ENCODE measurements at regions not wholly inside any gene's neighbourhood (a gene's known extent, or its start where the extent isn't known, plus 50 kb on each side); places are given as distances from the start of the nearest gene placed in this dataset.

DNA sequence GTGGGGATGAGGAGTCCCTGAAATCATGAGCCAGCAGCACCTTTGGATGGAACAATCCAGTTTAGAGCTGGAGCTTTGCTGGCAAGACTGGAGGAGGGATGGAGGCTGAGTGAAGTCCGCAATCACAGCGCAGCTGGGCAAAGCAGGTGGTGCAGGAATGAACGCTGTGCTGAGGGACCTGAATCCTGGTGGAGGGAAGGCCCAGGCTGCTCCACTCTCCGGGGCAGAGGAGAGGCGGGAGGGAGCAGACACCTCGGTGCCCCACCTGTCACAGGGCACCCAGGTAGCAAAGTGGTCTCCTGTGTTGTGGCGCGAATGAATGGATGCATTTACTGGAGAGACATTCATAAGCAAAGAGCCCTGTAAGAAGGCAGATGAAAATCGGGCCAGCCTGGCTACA lies 124.8 kb upstream of the ANO1 start:
- no peak for TF ChIP-seq PAX5 (IDR thresholded peaks at IDR 0.05; ENCODE audit: insufficient read depth, low read length, severe bottlenecking)
- FAIRE-seq = no peak

DNA sequence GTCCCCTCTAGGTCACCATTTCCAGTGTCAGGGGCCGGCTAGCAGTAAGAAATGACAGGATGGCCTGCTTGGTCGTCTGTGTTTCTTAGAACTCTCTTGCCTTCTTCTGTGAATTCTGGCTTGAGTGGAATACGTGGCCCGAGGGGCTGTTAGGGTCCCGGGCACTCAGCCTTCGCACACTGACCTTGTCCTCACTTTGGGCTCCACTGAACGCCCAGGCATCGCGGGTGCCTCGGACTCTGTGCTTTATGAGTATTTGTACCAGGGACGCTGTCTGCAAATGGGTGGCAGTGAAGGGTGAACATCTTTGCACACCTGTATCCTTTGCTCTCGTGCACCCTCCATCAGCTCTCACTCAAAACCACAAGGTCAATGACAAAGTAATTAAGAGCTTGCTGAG lies 123.4 kb upstream of the ANO1 start:
- FAIRE-seq (no peak), DNase-seq (ENCODE audit: insufficient read length, low spot score) (no peak)
- TF ChIP-seq POU2F2 (IDR thresholded peaks at IDR 0.05; ENCODE audit: low read depth, low read length) (no peak), PAX5 (IDR thresholded peaks at IDR 0.05; ENCODE audit: insufficient read depth, low read length, severe bottlenecking) (no peak), POLR2A (IDR thresholded peaks at IDR 0.05; ENCODE audit: low read depth, low read length) (no peak), POLR2AphosphoS5 (IDR thresholded peaks at IDR 0.05; ENCODE audit: low read depth, low read length) (no peak), TAF1 (IDR thresholded peaks at IDR 0.05; ENCODE audit: low read depth, low read length) (no peak), SPI1 (IDR thresholded peaks at IDR 0.05; ENCODE audit: low read depth, low read length) (no peak)

More for the DNA sequence above, 124.8 kb upstream of the ANO1 start:
- DNase-seq (ENCODE audit: insufficient read length, low spot score) = no peak

DNA sequence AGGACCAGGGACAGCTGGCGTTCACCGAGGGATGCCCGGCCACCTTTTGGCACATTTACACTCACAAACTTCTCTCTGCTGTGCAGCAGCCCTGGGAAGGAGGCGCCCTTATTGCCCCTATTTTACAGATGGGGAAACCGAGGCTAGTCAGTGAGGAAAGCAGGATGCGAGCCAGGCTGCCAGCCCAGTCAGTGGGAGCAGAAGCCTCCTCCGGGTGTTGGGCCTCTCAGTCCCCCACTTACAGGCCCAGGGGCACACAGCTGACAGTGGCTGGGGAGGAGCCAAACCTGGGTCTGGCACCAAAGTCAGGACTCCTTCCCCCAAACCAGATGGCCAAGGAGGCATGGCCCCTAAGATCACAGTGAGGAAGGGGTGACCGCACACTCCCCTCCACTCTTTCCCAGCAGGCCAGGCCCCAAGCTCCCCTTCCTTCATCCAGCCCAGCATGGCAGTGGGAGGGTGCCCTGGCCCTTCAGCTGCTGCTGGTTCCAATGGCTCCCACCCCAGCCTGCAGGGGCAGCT lies 121.4 kb upstream of the ANO1 start:
- no peak for FAIRE-seq
- TF ChIP-seq POU2F2 (IDR thresholded peaks at IDR 0.05; ENCODE audit: low read depth, low read length) = no peak
- TF ChIP-seq TAF1 (IDR thresholded peaks at IDR 0.05; ENCODE audit: low read depth, low read length) = no peak
- no peak for TF ChIP-seq POLR2AphosphoS5 (IDR thresholded peaks at IDR 0.05; ENCODE audit: low read depth, low read length)
- no peak for TF ChIP-seq SPI1 (IDR thresholded peaks at IDR 0.05; ENCODE audit: low read depth, low read length)
- no peak for TF ChIP-seq PAX5 (IDR thresholded peaks at IDR 0.05; ENCODE audit: insufficient read depth, low read length, severe bottlenecking)
- TF ChIP-seq POLR2A (IDR thresholded peaks at IDR 0.05; ENCODE audit: low read depth, low read length) = no peak
- DNase-seq (ENCODE audit: insufficient read length, low spot score) = no peak

DNA sequence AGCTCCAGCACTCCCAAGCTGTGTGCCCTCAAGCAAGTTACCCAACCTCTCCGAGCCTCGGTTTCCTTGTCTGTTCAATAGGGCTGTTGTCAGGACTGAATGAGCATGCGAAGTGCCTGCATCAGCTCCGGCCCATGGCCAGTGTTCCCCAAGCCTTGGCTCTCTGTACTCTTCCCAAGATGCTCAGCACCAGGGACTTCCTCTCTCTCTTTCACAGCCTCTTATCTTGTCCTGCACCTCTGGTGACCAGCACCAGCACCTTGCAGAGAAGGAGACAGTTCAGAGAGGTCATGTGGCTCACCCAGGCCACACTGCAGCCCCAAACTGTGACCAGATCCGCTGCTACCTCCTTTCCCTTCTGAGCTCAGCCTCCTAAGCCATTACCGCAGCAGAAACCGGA lies 120.3 kb upstream of the ANO1 start:
- DNase-seq (ENCODE audit: insufficient read length, low spot score) (no peak), FAIRE-seq (no peak)
- TF ChIP-seq POLR2A (IDR thresholded peaks at IDR 0.05; ENCODE audit: low read depth, low read length) (no peak), TAF1 (IDR thresholded peaks at IDR 0.05; ENCODE audit: low read depth, low read length) (no peak), PAX5 (IDR thresholded peaks at IDR 0.05; ENCODE audit: insufficient read depth, low read length, severe bottlenecking) (no peak), POLR2AphosphoS5 (IDR thresholded peaks at IDR 0.05; ENCODE audit: low read depth, low read length) (no peak)

DNA sequence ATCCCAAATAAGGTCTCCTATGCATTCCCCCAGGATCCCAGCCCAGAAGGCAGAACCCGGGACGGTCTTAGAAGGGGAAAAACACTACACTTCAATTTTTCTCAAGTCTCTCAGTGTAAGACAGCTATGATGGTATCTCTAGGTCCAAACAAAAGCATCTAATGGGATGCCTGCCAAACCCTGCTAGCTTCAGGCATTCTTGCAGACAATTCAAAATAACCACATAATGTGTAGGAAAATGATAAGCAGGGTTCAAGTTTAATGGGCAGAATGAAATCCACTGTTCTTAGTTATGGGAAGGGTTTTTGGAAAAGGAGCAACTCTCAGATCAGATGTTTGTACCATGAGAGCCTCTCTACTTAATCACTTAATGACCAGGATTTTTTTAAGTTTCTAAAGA lies 119.8 kb upstream of the ANO1 start:
- TF ChIP-seq PAX5 (IDR thresholded peaks at IDR 0.05; ENCODE audit: insufficient read depth, low read length, severe bottlenecking) = no peak
- TF ChIP-seq POU2F2 (IDR thresholded peaks at IDR 0.05; ENCODE audit: low read depth, low read length) = no peak
- TF ChIP-seq TAF1 (IDR thresholded peaks at IDR 0.05; ENCODE audit: low read depth, low read length) = no peak
- no peak for TF ChIP-seq SPI1 (IDR thresholded peaks at IDR 0.05; ENCODE audit: low read depth, low read length)
- TF ChIP-seq POLR2A (IDR thresholded peaks at IDR 0.05; ENCODE audit: low read depth, low read length) = no peak
- no peak for TF ChIP-seq POLR2AphosphoS5 (IDR thresholded peaks at IDR 0.05; ENCODE audit: low read depth, low read length)
- FAIRE-seq = no peak
- DNase-seq (ENCODE audit: insufficient read length, low spot score) = no peak

DNA sequence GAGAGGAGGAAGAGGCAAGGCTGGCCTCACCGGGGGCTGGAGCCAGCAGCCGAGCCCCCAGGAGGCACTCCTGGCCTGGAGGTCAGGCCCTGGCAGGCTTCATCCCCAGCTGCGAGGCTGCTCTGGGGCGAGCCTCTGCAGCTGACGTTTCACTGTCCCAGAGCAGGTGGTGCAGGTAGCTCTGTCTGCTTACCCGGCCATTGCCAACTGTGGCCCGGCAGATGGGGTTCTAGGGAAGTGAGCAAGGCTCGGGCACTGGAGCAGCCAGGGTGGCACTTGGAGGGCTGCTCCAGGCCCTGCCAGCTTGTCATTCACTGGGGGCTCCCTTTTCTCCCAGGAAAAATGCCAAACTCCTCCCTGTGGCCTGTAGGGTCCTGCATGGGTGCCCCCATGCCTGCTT lies 118.7 kb upstream of the ANO1 start:
- no peak for FAIRE-seq
- TF ChIP-seq SPI1 (IDR thresholded peaks at IDR 0.05; ENCODE audit: low read depth, low read length) (no peak), POLR2A (IDR thresholded peaks at IDR 0.05; ENCODE audit: low read depth, low read length) (no peak), PAX5 (IDR thresholded peaks at IDR 0.05; ENCODE audit: insufficient read depth, low read length, severe bottlenecking) (no peak), POLR2AphosphoS5 (IDR thresholded peaks at IDR 0.05; ENCODE audit: low read depth, low read length) (no peak), POU2F2 (IDR thresholded peaks at IDR 0.05; ENCODE audit: low read depth, low read length) (no peak), TAF1 (IDR thresholded peaks at IDR 0.05; ENCODE audit: low read depth, low read length) (no peak)
- no peak for DNase-seq (ENCODE audit: insufficient read length, low spot score)

DNA sequence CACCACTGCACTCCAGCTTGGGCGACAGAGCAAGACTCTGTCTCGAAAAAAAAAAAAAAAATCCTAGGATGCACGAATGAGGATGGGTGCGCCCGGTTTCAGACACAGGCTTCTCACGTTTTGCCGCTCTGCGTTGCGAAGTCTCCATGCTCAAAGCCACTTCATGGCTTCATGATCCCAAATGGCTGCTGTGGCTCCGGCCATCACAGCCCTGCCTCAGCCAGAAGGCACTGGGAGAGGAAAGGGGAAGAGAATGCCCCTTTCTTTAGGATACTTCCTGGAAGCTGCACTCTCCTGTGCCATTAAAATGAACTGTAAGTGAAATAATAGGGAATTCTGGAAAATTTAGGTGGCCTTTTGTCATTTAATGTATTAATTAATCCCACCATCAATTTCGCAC lies 116.4 kb upstream of the ANO1 start:
- FAIRE-seq = no peak
- TF ChIP-seq SPI1 (IDR thresholded peaks at IDR 0.05; ENCODE audit: low read depth, low read length) = no peak
- TF ChIP-seq PAX5 (IDR thresholded peaks at IDR 0.05; ENCODE audit: insufficient read depth, low read length, severe bottlenecking) = no peak
- no peak for DNase-seq (ENCODE audit: insufficient read length, low spot score)

DNA sequence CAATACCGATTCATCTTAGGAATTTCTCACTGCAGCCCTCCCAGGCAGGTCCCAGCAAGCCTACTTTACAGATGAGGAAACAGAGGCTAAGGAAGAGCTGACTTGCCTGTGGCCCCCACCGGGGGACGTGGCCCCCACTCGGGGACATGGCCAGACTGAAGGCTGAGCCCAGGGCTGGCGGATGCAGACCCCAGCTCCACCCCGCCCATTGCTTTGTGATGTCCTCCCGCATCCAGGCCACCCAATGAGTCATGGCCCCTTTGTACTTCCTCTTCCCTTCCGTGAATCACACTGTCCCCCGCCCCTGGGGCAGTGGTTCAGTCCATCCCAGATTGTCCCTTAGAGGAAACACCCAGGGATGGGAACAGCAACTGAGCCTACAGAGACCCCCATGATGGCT lies 116.0 kb upstream of the ANO1 start:
- no peak for TF ChIP-seq POLR2A (IDR thresholded peaks at IDR 0.05; ENCODE audit: low read depth, low read length)
- TF ChIP-seq SPI1 (IDR thresholded peaks at IDR 0.05; ENCODE audit: low read depth, low read length) = no peak
- no peak for TF ChIP-seq TAF1 (IDR thresholded peaks at IDR 0.05; ENCODE audit: low read depth, low read length)
- no peak for TF ChIP-seq POLR2AphosphoS5 (IDR thresholded peaks at IDR 0.05; ENCODE audit: low read depth, low read length)
- no peak for TF ChIP-seq PAX5 (IDR thresholded peaks at IDR 0.05; ENCODE audit: insufficient read depth, low read length, severe bottlenecking)
- TF ChIP-seq POU2F2 (IDR thresholded peaks at IDR 0.05; ENCODE audit: low read depth, low read length) = no peak
- FAIRE-seq = no peak
- no peak for DNase-seq (ENCODE audit: insufficient read length, low spot score)

DNA sequence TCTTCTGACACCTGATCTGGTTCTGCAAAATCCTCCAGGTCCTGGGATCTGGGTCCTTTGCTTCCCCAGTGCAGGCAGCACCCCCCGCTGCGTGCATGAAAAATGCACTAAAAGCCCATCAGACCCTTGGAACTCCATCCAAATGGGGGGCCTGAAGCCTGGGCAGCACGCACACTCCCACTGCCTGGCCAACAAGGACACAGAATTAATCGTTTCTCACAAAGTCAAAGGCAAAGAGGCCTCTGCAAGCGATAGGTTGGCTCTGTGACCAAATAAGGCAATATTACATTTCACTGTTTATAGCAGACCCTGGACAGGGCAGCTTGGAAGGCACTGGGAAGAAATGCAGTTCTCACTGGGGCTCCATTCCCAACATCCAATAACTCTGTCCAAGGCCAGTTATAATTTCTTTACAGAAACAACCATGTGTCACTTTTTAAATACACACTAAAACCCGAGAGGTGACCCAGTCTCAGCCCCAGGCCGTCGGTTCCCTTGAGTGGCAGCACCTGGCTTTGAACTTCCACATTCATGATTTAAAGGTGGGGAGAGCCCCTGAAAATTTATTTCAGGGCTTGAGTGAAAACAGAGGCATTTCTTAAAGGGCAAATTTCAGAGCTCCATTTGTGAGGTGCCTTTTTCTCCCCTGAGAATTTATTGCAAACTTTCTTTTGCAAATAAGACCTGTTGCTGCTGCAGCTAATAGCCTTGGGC lies 114.4 kb upstream of the ANO1 start:
- no peak for FAIRE-seq
- no peak for DNase-seq (ENCODE audit: insufficient read length, low spot score)
- no peak for TF ChIP-seq SPI1 (IDR thresholded peaks at IDR 0.05; ENCODE audit: low read depth, low read length)
- no peak for TF ChIP-seq POLR2AphosphoS5 (IDR thresholded peaks at IDR 0.05; ENCODE audit: low read depth, low read length)
- TF ChIP-seq POLR2A (IDR thresholded peaks at IDR 0.05; ENCODE audit: low read depth, low read length) = no peak
- TF ChIP-seq TAF1 (IDR thresholded peaks at IDR 0.05; ENCODE audit: low read depth, low read length) = no peak
- TF ChIP-seq POU2F2 (IDR thresholded peaks at IDR 0.05; ENCODE audit: low read depth, low read length) = no peak
- TF ChIP-seq PAX5 (IDR thresholded peaks at IDR 0.05; ENCODE audit: insufficient read depth, low read length, severe bottlenecking) = no peak

DNA sequence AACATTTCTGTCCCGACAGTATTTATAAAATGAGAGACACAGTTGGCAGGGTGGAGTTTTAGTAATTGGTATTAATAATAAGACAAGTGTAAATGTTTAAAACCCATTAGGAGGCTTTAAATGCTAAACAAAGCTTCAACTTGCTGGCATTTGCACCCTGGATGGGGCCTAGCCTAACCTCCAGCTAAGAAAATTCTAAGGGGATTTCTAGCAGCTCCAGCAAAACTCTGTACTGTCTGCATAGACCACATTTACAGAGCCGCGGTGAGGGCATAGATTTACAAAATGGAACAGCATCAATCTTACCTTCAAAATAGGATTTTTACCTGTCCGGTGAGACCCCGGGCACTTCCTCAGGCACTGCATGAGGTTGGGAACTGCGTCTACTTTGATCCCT lies 113.9 kb upstream of the ANO1 start:
- FAIRE-seq (no peak), DNase-seq (ENCODE audit: insufficient read length, low spot score) (no peak)
- TF ChIP-seq POLR2AphosphoS5 (IDR thresholded peaks at IDR 0.05; ENCODE audit: low read depth, low read length) (no peak), POLR2A (IDR thresholded peaks at IDR 0.05; ENCODE audit: low read depth, low read length) (no peak), SPI1 (IDR thresholded peaks at IDR 0.05; ENCODE audit: low read depth, low read length) (no peak), PAX5 (IDR thresholded peaks at IDR 0.05; ENCODE audit: insufficient read depth, low read length, severe bottlenecking) (no peak), POU2F2 (IDR thresholded peaks at IDR 0.05; ENCODE audit: low read depth, low read length) (no peak), TAF1 (IDR thresholded peaks at IDR 0.05; ENCODE audit: low read depth, low read length) (no peak)

Measured in GM12891 (cell line).